Lung (tissue), 11 donors: ENCODE measurements at regions not wholly inside any gene's neighbourhood (a gene's known extent, or its start where the extent isn't known, plus 50 kb on each side); places are given as distances from the start of the nearest gene placed in this dataset.

Experiments
- ATAC-seq: fragments of 200-7000 bp; cut with Tn5 transposase; one replicate; pipeline ENCODE4 v1.9.1; 2020; ENCODE audit warnings: moderate number of reproducible peaks; ENCODE audit not compliant: insufficient read depth, low FRiP score
- DNase-seq, 3 donors: peaks; one replicate each; pipeline ENCODE4 v3.0.0-alpha.2; 2013 to 2017
- H3K27ac ChIP-seq, 2 donors: one replicate each; pipeline ENCODE4 v1.5.1; 2013; ENCODE audit warnings: mild to moderate bottlenecking in 2 of 2, moderate library complexity in 2 of 2, control low read depth in 1 of 2, inconsistent platforms in 1 of 2, low read depth in 1 of 2, low read length in 1 of 2
- H3K27me3 ChIP-seq, 3 donors: one replicate each; pipeline ENCODE4 v1.5.1; 2013; ENCODE audit warnings: low read length in 2 of 3; ENCODE audit not compliant: control insufficient read depth in 3 of 3, insufficient read depth in 3 of 3
- H3K36me3 ChIP-seq, 4 donors: one replicate each; pipeline ENCODE4 v1.5.1; 2013; ENCODE audit warnings: low read length in 4 of 4, mild to moderate bottlenecking in 1 of 4, moderate library complexity in 1 of 4; ENCODE audit not compliant: control insufficient read depth in 4 of 4, insufficient read depth in 4 of 4
- H3K4me1 ChIP-seq, 5 donors: one replicate each; pipeline ENCODE4 v1.5.1; 2013; ENCODE audit warnings: low read length in 5 of 5, mild to moderate bottlenecking in 2 of 5, moderate library complexity in 1 of 5; ENCODE audit not compliant: control insufficient read depth in 5 of 5, insufficient read depth in 5 of 5
- H3K4me3 ChIP-seq: one replicate; pipeline ENCODE4 v1.5.1; 2013; ENCODE audit warnings: mild to moderate bottlenecking, control low read depth, moderate library complexity
- H3K9ac ChIP-seq, 2 donors: one replicate each; pipeline ENCODE4 v1.5.1; 2013; ENCODE audit warnings: low read length in 2 of 2, control low read depth in 1 of 2; ENCODE audit not compliant: insufficient read depth in 1 of 2
- H3K9me3 ChIP-seq, 4 donors: one replicate each; pipeline ENCODE4 v1.5.1; 2013; ENCODE audit warnings: low read length in 3 of 4, mild to moderate bottlenecking in 1 of 4, moderate library complexity in 1 of 4; ENCODE audit not compliant: control insufficient read depth in 4 of 4, insufficient read depth in 3 of 4
- WGBS, 2 donors: extraction: QIAGEN DNeasy Blood & Tissue Kit; methylation state at CpG; one replicate each; pipeline ENCODE4 v1.1.7; 2013; 5-methylcytosine and 5-hydroxymethylcytosine counted together
- TF ChIP-seq, protein P1 (sequence below): IDR thresholded peaks from 2 replicates; pipeline ENCODE4 v1.5.1; 2012; ENCODE audit warnings: mild to moderate bottlenecking; ENCODE audit errors: control extremely low read depth, extremely low read depth
- donor health status: control.
- donor health status: control.
- donor health status: Bipolar disorder and iron deficiency.
- donor health status: healthy.
- donor health status: DM: yes; HTN: yes; CAD: no.

DNA sequence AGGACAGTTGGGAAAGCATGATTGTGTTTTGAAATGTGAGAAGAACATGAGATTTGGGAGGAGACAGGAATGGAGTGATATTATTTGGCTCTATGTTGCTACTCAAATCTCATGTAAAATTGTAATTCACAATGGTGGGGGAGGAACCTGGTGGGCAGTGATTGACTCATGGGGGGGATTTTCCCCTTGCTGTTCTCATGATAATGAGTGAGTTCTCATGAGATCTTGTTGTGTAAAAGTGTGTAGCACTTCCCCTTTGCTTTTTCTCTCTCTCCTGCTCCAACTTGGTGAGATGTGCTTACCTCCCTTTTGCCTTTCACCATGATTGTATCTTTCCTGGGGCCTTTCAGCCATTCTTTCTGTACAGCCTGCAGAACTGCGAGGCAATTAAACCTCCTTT, 1261.0 kb upstream of the ATXN8OS start:
- no peaks in the 10 kb centered on the region for H3K4me1 ChIP-seq
- no peak overlapping the region for H3K27ac ChIP-seq
- H3K36me3 ChIP-seq: no peaks in the 10 kb centered on the region
- H3K27me3 ChIP-seq: no peaks in the 10 kb centered on the region
- WGBS, 2 donors: 74 to 82% methylated on average over 1 of the region's 1 CpG
- H3K4me3 ChIP-seq: no peak overlapping the region
- no peak overlapping the region for H3K9ac ChIP-seq
- H3K9me3 ChIP-seq: peaks cover 0 to 2% (median 0%) of the 10 kb centered on the region in 4 donors
- ATAC-seq: no peak
- no peak for DNase-seq
- TF ChIP-seq, protein P1, sequence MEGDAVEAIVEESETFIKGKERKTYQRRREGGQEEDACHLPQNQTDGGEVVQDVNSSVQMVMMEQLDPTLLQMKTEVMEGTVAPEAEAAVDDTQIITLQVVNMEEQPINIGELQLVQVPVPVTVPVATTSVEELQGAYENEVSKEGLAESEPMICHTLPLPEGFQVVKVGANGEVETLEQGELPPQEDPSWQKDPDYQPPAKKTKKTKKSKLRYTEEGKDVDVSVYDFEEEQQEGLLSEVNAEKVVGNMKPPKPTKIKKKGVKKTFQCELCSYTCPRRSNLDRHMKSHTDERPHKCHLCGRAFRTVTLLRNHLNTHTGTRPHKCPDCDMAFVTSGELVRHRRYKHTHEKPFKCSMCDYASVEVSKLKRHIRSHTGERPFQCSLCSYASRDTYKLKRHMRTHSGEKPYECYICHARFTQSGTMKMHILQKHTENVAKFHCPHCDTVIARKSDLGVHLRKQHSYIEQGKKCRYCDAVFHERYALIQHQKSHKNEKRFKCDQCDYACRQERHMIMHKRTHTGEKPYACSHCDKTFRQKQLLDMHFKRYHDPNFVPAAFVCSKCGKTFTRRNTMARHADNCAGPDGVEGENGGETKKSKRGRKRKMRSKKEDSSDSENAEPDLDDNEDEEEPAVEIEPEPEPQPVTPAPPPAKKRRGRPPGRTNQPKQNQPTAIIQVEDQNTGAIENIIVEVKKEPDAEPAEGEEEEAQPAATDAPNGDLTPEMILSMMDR: no peak

DNA sequence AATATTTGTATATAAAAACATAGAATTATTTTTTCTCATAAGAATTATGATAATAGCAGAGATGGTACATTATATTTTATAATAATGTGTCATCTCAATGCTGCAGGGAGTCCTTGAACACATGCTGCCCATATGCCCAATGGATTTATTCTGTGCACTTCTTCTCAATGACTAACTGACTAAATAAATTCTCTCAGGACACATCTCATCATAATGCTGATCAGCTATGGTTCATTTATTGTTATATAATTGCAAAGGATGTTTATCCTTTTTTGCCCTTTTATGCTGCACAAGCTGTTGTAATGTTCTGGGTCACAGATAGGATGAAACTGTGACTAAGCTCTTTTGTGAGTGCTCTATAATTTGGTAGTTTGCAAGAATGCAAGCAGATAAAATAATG, 1273.3 kb upstream of the ATXN8OS start:
- Histone ChIP-seq H3K9me3 (no peaks in the 10 kb centered on the region), H3K4me3 (no peak overlapping the region), H3K27ac (no peak overlapping the region), H3K4me1 (no peaks in the 10 kb centered on the region), H3K9ac (no peak overlapping the region), H3K27me3 (no peaks in the 10 kb centered on the region), H3K36me3 (no peaks in the 10 kb centered on the region)
- no peak for DNase-seq
- ATAC-seq: no peak
- TF ChIP-seq, protein P1: no peak

DNA sequence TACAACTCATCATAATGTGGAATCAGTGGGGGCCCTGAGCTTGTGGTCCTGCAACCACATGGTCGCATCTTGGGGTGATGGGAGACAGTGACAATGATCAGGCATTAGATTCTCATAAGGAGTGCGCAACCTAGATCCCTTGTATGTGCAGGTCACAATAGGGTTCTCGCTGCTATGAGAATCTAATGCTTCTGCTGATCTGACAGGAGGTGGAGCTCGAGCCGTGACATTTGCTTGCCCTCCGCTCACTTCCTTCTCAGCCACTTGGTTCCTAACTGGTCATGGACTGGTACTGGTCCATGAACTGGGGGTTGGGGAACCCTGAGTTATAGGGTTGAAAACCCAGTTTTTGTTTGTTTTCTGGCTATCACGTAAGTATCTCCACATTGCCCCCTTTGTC, 1290.9 kb upstream of the ATXN8OS start:
- Histone ChIP-seq H3K4me1 (no peaks in the 10 kb centered on the region), H3K36me3 (no peaks in the 10 kb centered on the region), H3K27ac (no peak overlapping the region), H3K9me3 (peaks cover 0 to 6% (median 0%) of the 10 kb centered on the region in 4 donors), H3K9ac (no peak overlapping the region), H3K27me3 (no peaks in the 10 kb centered on the region), H3K4me3 (no peak overlapping the region)
- 90 to 93% methylated on average over 7 of the region's 7 CpGs for WGBS, 2 donors
- TF ChIP-seq, protein P1: no peak
- ATAC-seq (no peak), DNase-seq (no peak)

DNA sequence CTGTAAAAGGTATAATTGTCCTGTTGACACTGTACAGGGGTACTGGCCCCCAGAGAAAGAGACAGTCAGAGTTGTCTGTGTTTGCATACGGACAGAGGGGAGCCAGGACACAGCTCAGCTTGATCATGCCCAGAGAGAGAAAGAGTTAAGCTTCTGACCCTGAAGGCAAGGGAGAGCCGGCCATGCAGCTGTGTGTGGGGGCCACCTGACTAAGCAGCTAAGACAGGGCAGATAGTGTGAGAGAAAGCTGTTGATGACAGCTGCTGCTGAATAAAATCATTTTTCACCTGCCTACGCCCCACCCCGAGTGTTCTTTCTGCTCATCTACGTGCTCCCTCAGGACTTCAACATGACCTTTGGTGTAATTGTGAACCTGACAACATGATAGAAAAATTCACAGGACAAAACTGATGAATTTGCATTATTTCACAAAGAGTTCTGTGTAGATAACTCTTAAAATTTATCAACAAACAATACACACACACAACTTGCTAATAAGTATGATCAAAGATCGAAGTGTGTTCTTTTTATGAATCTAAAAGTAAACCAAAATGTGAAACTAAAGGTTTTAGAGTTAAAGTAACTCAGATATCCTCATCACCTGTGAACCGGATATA, 1294.3 kb upstream of the ATXN8OS start:
- H3K27ac ChIP-seq: no peak overlapping the region
- WGBS, 2 donors: 64 to 74% methylated on average over 7 of the region's 7 CpGs
- TF ChIP-seq, protein P1: no peak

More for the DNA sequence above, 1294.3 kb upstream of the ATXN8OS start:
- H3K9me3 ChIP-seq: no peaks in the 10 kb centered on the region
- no peak for DNase-seq
- ATAC-seq: no peak
- no peaks in the 10 kb centered on the region for H3K4me1 ChIP-seq
- H3K36me3 ChIP-seq: no peaks in the 10 kb centered on the region
- H3K9ac ChIP-seq: no peak overlapping the region
- H3K27me3 ChIP-seq: no peaks in the 10 kb centered on the region
- H3K4me3 ChIP-seq: no peak overlapping the region
